ENCODE measurements at regions not wholly inside any gene's neighbourhood (a gene's known extent, or its start where the extent isn't known, plus 50 kb on each side); places are given as distances from the start of the nearest gene placed in this dataset.

DNA sequence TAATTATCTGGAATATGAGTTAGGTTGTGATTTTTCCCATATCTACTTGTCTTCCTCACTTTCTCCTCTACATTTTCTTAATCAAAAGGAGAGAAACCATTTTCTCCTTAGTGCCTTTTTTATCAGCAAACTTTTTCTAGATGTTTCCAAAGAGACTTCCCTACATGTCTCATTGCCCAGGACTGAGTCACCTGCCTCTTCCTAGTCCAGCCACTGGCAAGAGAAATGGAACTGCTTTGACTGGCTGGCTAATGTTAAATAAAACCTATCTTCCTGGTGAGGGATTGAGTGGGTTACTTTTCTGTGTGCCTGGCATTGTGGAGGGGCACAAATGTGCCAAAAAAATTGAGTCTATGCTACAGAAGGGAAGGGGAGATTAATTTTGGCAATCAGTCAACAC, 52.1 kb upstream of the CD5L start:
- TF ChIP-seq ZNF121 (CRISPR knock-in tag; conservative IDR thresholded peaks at IDR 0.05) (no peak), BCL6 (CRISPR knock-in tag; IDR thresholded peaks at IDR 0.05) (no peak), JUND (IDR thresholded peaks at IDR 0.05; ENCODE audit: borderline replicate concordance, low read depth, low read length) (no peak), JUND (tag; IDR thresholded peaks at IDR 0.05; ENCODE audit: borderline replicate concordance, low read depth, low read length) (no peak), E2F4 (CRISPR knock-in tag; IDR thresholded peaks at IDR 0.05; ENCODE audit: low read depth) (no peak), POLR2AphosphoS2 (IDR thresholded peaks at IDR 0.05; ENCODE audit: low read length) (no peak), EZH2 (IDR thresholded peaks at IDR 0.05; ENCODE audit: borderline replicate concordance, low read depth, low read length) (no peak)
